GM23248 (cell line): ENCODE measurements at regions not wholly inside any gene's neighbourhood (a gene's known extent, or its start where the extent isn't known, plus 50 kb on each side); places are given as distances from the start of the nearest gene placed in this dataset.

Experiments used
- EZH2 ChIP-seq: fragments of 200-600 bp; sonication (generic); IDR thresholded peaks from 2 replicates; pipeline ENCODE4 v1.6.1; 2018; ENCODE audit warnings: antibody characterized with exemption, mild to moderate bottlenecking; ENCODE audit not compliant: insufficient read depth, poor library complexity, severe bottlenecking
- EZH2phosphoT487 ChIP-seq: fragments of 200-600 bp; sonication (generic); IDR thresholded peaks from 2 replicates; pipeline ENCODE4 v1.6.1; 2018; ENCODE audit warnings: antibody characterized with exemption, moderate library complexity, mild to moderate bottlenecking, low read depth; ENCODE audit not compliant: insufficient read depth

DNA sequence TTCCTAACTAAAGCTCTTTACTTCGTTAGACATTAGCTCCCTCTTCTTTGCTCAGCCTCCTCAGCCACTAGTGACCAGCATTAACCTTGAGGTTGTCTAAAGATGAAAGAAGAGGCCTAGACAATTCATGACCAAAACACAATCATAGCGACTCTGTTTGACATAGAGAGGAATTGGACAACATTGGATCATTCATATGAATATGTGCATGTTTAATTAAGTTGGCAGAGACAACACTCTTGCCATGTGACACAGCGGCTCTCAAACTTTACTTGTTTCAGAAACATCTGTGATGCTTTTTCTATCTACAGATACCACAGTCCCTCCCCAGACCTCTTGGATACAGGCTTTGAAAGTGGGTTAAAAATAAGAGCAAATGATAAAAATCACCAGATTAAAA, 81.7 kb downstream of the LINC00237 start:
- TF ChIP-seq EZH2 (no peak), EZH2phosphoT487 (no peak)
